HepG2 (cell line): ENCODE measurements at regions not wholly inside any gene's neighbourhood (a gene's known extent, or its start where the extent isn't known, plus 50 kb on each side); places are given as distances from the start of the nearest gene placed in this dataset.
A peak's percentile ranks its signal among the peaks of the same experiment; 100 is the strongest.

Experiments
- BCL6 ChIP-seq: IDR thresholded peaks from 2 replicates; pipeline ENCODE4 v1.6.1; 2016; ENCODE audit warnings: missing genetic modification reagents, missing compliant biosample characterization
- HDAC1 ChIP-seq: sonication (generic); formaldehyde crosslinking; IDR thresholded peaks from 2 replicates; pipeline ENCODE4 v1.5.1; 2020; ENCODE audit warnings: mild to moderate bottlenecking, missing genetic modification reagents
- HDAC6 ChIP-seq: fragments of 200-600 bp; sonication (generic); IDR thresholded peaks from 2 replicates; pipeline ENCODE4 v1.7.0; 2017; ENCODE audit warnings: mild to moderate bottlenecking, antibody characterized with exemption, low read length, low read depth
- HHEX ChIP-seq: IDR thresholded peaks from 2 replicates; pipeline ENCODE4 v1.6.1; 2016; ENCODE audit warnings: control low read depth
- KDM5A ChIP-seq: fragments of 200-600 bp; sonication (generic); IDR thresholded peaks from 2 replicates; pipeline ENCODE4 v1.7.0; 2018; ENCODE audit warnings: antibody characterized with exemption, mild to moderate bottlenecking, low read length, borderline replicate concordance
- KLF11 ChIP-seq: IDR thresholded peaks from 2 replicates; pipeline ENCODE4 v1.6.1; 2016; ENCODE audit warnings: missing compliant biosample characterization
- MTF1 ChIP-seq: sonication (generic); formaldehyde crosslinking; IDR thresholded peaks from 2 replicates; pipeline ENCODE4 v1.5.0; 2020; ENCODE audit warnings: missing genetic modification reagents
- NPAS2 ChIP-seq: sonication (generic); formaldehyde crosslinking; IDR thresholded peaks from 2 replicates; pipeline ENCODE4 v1.8.0; 2022; ENCODE audit warnings: mild to moderate bottlenecking, missing genetic modification reagents, borderline replicate concordance
- NR2F1 ChIP-seq, 2 experiments: fragments of 450-650 bp in 1 of 2; formaldehyde crosslinking in 1 of 2; IDR thresholded peaks; 2 replicates each; pipeline versions ENCODE4 v1.5.0 to v1.6.1; 2016 to 2020; ENCODE audit warnings: mild to moderate bottlenecking in 1 of 2, missing compliant biosample characterization in 1 of 2, missing genetic modification reagents in 1 of 2, moderate library complexity in 1 of 2
- ZMYM4 ChIP-seq: sonication (generic); formaldehyde crosslinking; IDR thresholded peaks from 2 replicates; pipeline ENCODE4 v1.8.1; 2023; ENCODE audit warnings: mild to moderate bottlenecking, missing genetic modification reagents
- ZNF282 ChIP-seq: fragments of 450-650 bp; IDR thresholded peaks from 2 replicates; pipeline ENCODE4 v1.6.1; 2018; ENCODE audit not compliant: partially characterized antibody
- TF ChIP-seq, protein P1 (sequence below): IDR thresholded peaks from 2 replicates; pipeline ENCODE4 v1.6.1; 2016; ENCODE audit warnings: missing genetic modification reagents, missing compliant biosample characterization
- TF ChIP-seq, protein P2 (sequence below): sonication (generic); formaldehyde crosslinking; IDR thresholded peaks from 2 replicates; pipeline ENCODE4 v1.5.1; 2020; ENCODE audit warnings: missing genetic modification reagents, mild to moderate bottlenecking, borderline replicate concordance
- TF ChIP-seq, protein P3 (sequence below): sonication (generic); formaldehyde crosslinking; IDR thresholded peaks from 2 replicates; pipeline ENCODE4 v1.4.0; 2020; ENCODE audit warnings: mild to moderate bottlenecking, low read depth, missing genetic modification reagents
- TF ChIP-seq, protein P4 (sequence below): sonication (generic); formaldehyde crosslinking; IDR thresholded peaks from 2 replicates; pipeline ENCODE4 v1.8.1; 2023; ENCODE audit warnings: missing genetic modification reagents, inconsistent platforms, borderline replicate concordance
- TF ChIP-seq, protein P5 (sequence below): conservative IDR thresholded peaks from 2 replicates; pipeline ENCODE4 v1.6.1; 2018; ENCODE audit warnings: missing genetic modification reagents
- TF ChIP-seq, protein P6 (sequence below): sonication (generic); formaldehyde crosslinking; IDR thresholded peaks from 2 replicates; pipeline ENCODE4 v1.5.1; 2020; ENCODE audit warnings: mild to moderate bottlenecking, moderate library complexity, missing genetic modification reagents
- TF ChIP-seq, protein P7 (sequence below): sonication (generic); formaldehyde crosslinking; IDR thresholded peaks from 2 replicates; pipeline ENCODE4 v1.8.0; 2022; ENCODE audit warnings: mild to moderate bottlenecking, missing genetic modification reagents, moderate library complexity

DNA sequence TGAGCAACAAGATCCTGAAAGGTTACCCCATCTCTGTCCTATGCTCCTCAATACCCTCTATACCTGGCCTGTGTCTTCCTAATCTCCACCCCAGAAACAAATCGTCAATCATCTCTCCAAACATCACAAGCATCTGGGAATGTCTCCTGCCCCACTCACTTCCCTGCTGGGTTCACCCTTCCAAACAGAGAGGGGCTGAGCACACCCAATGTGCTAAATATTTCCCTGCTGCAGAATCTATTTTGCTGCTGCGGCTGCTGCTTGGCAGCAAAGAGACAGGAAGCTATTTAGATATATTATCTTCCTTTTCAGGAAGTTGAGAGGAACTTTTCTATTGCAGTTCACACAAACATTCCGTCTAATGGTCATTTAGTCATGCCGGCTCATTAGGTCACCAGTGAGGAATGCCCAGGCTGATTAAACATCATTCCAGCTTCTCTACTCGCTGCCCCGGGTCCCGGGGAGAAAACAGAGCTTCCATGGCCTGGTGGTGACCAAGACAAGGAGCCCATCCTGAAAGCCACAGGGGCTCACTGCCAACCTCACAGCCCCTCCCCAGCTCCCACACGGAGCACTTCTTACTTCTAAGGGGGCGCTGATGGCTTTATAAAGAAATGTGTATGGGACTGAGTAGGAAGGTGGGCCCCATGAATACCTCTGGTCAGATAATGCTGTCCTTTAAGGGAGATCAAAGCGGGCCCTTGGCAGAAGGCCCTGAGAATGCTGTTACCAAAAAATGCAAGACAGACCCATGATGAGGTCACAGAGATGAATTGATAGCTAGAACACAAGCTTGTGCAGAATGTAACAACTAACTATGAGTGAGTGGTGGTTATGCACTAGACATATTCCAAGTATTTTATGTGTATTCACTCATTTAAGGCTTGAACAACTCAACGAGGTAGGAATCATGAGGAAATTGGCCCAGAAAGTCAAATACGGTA, 218.3 kb downstream of the SOX9 start (continued):
- TF ChIP-seq NPAS2 (CRISPR knock-in tag) (no peak), KDM5A (no peak), ZNF282 (no peak), BCL6 (CRISPR knock-in tag) (0 out of 2 replicates have a peak, but pooled peaks have one; percentile 24), HDAC1 (CRISPR knock-in tag) (no peak), KLF11 (CRISPR knock-in tag) (no peak; the same call in 1 of the 2 replicates), ZMYM4 (CRISPR knock-in tag) (peak; percentile 24; the same call in 1 of the 2 replicates), HHEX (CRISPR knock-in tag) (no peak), HDAC6 (no peak), NR2F1 (CRISPR knock-in tag; IDR thresholded peaks at IDR 0.05) (no peak; a peak in 1 of 4 replicates), MTF1 (CRISPR knock-in tag) (no peak)
- TF ChIP-seq, protein P1, sequence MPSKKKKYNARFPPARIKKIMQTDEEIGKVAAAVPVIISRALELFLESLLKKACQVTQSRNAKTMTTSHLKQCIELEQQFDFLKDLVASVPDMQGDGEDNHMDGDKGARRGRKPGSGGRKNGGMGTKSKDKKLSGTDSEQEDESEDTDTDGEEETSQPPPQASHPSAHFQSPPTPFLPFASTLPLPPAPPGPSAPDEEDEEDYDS (CRISPR knock-in tag): peak; percentile 61
- TF ChIP-seq, protein P2, sequence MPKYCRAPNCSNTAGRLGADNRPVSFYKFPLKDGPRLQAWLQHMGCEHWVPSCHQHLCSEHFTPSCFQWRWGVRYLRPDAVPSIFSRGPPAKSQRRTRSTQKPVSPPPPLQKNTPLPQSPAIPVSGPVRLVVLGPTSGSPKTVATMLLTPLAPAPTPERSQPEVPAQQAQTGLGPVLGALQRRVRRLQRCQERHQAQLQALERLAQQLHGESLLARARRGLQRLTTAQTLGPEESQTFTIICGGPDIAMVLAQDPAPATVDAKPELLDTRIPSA (CRISPR knock-in tag): no peak
- TF ChIP-seq, protein P3, sequence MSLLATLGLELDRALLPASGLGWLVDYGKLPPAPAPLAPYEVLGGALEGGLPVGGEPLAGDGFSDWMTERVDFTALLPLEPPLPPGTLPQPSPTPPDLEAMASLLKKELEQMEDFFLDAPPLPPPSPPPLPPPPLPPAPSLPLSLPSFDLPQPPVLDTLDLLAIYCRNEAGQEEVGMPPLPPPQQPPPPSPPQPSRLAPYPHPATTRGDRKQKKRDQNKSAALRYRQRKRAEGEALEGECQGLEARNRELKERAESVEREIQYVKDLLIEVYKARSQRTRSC (CRISPR knock-in tag): no peak
- TF ChIP-seq, protein P4, sequence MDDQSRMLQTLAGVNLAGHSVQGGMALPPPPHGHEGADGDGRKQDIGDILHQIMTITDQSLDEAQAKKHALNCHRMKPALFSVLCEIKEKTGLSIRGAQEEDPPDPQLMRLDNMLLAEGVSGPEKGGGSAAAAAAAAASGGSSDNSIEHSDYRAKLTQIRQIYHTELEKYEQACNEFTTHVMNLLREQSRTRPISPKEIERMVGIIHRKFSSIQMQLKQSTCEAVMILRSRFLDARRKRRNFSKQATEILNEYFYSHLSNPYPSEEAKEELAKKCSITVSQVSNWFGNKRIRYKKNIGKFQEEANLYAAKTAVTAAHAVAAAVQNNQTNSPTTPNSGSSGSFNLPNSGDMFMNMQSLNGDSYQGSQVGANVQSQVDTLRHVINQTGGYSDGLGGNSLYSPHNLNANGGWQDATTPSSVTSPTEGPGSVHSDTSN (CRISPR knock-in tag): no peak
- TF ChIP-seq, protein P5, sequence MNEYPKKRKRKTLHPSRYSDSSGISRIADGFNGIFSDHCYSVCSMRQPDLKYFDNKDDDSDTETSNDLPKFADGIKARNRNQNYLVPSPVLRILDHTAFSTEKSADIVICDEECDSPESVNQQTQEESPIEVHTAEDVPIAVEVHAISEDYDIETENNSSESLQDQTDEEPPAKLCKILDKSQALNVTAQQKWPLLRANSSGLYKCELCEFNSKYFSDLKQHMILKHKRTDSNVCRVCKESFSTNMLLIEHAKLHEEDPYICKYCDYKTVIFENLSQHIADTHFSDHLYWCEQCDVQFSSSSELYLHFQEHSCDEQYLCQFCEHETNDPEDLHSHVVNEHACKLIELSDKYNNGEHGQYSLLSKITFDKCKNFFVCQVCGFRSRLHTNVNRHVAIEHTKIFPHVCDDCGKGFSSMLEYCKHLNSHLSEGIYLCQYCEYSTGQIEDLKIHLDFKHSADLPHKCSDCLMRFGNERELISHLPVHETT: no peak
- TF ChIP-seq, protein P6, sequence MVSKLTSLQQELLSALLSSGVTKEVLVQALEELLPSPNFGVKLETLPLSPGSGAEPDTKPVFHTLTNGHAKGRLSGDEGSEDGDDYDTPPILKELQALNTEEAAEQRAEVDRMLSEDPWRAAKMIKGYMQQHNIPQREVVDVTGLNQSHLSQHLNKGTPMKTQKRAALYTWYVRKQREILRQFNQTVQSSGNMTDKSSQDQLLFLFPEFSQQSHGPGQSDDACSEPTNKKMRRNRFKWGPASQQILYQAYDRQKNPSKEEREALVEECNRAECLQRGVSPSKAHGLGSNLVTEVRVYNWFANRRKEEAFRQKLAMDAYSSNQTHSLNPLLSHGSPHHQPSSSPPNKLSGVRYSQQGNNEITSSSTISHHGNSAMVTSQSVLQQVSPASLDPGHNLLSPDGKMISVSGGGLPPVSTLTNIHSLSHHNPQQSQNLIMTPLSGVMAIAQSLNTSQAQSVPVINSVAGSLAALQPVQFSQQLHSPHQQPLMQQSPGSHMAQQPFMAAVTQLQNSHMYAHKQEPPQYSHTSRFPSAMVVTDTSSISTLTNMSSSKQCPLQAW (CRISPR knock-in tag): peak; percentile 86
- TF ChIP-seq, protein P7, sequence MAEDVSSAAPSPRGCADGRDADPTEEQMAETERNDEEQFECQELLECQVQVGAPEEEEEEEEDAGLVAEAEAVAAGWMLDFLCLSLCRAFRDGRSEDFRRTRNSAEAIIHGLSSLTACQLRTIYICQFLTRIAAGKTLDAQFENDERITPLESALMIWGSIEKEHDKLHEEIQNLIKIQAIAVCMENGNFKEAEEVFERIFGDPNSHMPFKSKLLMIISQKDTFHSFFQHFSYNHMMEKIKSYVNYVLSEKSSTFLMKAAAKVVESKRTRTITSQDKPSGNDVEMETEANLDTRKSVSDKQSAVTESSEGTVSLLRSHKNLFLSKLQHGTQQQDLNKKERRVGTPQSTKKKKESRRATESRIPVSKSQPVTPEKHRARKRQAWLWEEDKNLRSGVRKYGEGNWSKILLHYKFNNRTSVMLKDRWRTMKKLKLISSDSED (CRISPR knock-in tag): no peak
